ENCODE measurements at regions not wholly inside any gene's neighbourhood (a gene's known extent, or its start where the extent isn't known, plus 50 kb on each side); places are given as distances from the start of the nearest gene placed in this dataset.
"Not testable (repeated sequence)": the region's sequence is repeated elsewhere in the genome, so short reads cannot be mapped to it uniquely, and the experiment has no call there.

DNA sequence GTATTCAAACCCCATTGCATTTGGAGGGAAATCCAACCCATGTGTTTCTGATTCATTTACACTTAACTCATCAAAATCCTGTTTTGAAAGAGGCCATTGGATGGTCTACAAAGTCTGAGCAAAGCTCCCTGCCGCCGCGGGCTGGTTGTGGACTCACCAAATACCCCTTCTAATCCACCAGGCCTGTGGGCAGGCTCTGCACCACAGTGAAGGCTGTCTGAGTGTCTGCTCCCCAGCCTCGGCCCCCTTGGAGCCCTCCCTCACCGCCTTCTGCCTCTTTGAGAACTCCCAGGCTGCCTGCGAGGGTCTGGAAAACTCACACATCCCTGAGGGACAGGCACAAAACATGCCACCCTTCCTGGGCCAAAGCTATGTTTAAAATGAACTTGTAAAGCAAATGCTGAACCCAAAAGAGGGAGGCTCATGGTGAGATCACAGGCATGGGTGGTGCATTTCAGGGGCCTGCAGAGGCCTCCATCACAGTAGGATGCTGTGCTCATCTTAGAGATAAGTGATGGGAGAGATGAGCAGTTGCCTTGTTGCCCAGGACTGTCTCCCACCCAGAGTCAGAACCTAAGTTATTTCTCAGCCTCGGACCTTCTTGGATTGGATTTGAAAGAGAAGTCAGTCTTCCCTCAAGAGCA is 225.0 kb downstream of the CYP26B1 start:
- DNase-seq (ENCODE audit: low spot score), result no peak

DNA sequence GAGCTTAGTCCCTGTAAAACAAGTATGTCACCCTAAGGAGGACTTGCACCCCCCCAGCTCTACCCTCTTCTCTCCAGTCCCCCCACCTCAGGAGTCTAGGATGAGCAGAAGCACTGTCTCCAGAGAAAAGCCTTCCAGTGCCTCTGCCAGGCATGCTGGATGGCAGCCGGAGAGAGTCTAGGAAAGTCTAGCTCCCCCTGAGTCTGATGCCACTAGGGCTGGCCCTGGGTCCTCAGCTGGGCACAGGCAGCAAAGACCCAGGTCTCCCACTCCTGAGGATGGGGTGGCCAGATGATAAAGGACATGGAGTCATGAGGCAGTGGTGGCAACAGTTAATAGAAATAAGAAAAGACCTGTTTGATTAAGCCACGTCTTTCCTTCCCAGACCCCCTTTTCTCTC is 225.6 kb downstream of the CYP26B1 start:
- DNase-seq (ENCODE audit: low spot score), result no peak

DNA sequence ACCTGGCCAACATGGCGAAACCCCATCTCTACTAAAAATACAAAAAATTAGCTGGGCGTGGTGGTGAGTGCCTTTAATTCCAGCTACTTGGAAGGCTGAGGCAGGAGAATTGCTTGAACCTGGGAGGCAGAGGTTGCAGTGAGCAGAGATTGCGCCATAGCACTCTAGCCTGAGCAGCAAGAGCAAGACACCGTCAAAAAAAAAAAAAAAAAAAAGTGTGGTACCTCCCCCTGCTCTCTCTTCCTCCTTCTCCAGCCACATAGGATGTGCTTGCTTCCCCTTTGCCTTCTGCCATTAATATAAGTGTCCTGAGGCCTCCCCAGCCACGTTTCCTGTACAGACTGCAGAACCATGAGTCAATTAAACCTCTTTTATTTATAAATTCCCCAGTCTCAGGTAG is 226.8 kb downstream of the CYP26B1 start:
- DNase-seq (ENCODE audit: low spot score), result not testable (repeated sequence)

DNA sequence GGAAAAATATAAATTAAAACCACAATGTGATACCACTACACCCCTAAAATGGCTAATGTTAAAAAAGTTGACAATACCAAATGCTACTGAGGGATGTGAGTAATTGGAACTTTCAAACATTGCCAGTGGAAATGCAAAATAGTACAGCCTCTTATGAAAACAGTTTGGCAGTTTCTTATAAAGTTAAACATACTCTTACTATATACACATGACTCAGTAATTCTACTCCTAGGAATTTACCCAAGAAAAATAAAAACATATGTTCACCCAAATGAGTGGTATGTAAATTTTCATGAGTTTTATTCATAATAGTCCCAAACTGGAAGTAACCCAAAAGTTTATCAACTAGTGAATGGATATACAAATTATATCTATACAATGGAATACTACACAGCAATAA is 228.0 kb downstream of the CYP26B1 start:
- DNase-seq (ENCODE audit: low spot score), result no peak

DNA sequence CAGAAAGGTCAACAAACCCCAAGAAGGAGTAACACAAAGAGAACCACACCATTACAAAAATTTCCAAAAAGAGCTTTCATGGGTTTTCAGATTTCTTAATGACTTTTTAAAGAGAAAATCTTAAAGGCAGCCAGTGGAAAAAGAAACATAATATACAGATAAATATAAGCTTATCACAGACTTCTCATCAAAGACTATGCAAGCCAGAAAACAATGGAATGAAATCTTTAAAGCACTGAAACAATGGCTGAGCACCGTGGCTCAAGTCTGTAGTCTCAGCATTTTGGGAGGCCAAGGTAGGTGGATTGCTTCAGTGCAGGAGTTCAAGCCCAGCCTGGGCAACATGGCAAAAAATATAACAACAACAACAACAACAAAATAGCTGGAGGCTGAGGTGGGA is 237.4 kb downstream of the CYP26B1 start:
- DNase-seq (ENCODE audit: low spot score), result no peak

DNA sequence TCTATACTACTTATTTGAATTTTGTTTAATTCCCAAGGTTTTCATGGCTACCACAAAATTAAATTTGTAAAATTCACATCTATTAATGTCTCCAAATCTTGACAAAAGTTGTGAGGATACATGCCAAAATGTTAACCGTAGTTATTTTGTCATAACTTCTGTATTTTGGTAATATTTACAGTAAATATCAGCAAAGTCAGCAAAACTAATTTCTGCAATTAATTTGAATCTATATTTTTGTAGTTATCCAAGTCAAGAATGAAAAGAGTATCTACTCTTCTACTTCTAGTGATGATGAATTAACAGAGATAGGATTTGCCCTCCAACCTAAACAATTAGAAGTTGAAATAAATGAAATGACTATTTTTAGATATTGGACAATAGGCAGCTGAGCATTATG is 238.9 kb downstream of the CYP26B1 start:
- no peak for DNase-seq (ENCODE audit: low spot score)

DNA sequence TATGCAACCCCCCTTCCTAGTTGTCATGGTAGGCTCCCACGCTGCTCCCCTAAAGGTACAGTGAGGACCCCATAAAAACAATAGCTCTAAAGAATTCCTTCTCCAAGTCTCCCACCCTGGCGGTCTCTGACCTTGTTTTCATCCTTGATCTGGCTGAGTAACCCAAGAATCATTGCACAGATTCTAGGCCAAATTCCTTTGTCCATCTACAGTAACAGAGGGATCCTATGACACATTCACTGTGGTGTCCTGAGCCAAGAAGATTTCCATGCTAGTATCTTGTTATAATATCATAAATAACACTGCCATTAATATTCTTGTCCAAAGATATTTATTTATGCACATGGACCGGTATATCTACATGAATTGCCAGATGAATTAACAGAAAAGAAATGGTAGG is 240.2 kb downstream of the CYP26B1 start:
- no peak for DNase-seq (ENCODE audit: low spot score)

DNA sequence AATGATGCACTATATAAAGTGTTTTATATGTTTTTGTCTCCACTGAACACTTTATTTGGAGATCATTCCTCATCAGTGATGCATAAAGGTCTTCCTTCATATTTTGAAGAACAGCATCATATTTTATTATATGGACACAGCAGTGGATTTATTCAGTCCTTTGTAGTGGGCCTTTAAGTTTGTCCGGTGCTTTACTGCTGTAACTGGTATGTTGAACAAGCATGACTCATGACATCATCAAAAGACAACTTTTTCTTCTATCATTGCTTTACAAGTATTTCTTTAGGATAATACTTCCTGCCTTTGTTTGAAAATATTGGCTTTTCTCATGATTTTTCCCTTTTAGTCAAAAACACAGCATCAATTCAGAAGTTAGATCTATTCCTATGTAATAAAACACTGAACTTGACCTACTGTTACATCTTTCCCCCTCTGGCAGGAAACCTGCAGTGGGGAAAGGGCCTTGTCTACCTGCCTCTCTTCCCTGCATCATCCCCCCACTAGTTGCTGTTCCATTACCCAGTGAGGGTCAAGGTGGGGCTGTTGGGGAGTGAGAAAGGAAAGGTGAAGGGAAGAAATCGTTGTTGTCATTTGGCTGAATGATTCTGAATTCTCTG is 241.2 kb downstream of the CYP26B1 start:
- no peak for DNase-seq (ENCODE audit: low spot score)

DNA sequence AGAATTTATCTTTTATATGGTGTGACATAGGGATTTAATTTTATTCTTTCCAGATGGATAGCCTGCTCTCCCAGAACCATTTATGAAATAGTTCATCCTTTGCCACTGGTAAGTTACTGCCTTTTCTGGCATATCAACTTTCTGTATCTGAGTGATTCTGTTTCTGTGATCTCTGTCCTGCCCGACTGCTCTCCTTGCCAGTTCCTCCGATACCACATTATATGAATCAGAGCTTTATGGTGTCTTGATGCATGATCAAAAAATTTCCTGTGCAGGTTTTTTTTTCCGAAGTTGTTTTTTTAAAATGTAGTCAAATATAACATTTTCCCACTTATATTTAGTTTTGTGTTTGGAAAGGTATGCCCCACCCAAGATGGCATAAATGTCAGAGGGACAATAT is 242.5 kb downstream of the CYP26B1 start:
- no peak for DNase-seq (ENCODE audit: low spot score)

DNA sequence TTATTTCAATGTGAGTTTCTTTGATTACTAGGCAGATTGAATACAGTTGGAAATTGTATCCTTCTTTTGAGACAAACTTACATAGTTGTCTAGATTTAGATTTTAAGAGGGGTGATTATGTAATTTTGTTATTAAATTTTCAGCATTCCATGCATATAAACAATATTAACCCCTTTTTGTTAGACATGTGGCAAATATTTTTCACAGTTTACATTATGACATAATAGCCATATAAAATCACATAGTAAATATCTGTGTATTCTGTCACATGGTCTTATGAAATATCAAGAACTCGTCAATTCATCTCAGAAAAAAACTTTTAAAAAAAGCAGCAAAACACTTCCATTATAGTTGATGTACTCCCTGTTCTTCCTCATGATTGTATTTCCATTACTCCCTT is 243.8 kb downstream of the CYP26B1 start:
- no peak for DNase-seq (ENCODE audit: low spot score)

DNA sequence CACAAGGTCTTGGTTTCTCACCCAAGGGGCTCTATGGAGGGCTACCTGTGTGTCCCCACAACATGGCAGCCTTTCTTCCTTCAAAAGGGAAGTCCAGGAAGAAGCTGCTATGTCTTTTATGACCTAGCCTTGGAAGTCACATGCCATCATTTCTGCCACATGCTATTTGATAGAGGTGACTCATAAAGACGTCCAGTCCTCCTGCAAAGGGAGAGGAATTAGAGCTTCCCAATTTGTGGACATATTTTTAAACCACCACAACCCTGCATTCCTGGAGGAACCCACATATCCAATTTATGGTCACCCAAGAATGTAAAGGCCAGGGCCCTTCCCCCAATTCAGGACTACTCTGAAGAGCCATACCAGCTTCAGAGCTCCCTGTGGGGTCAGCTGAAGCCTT is 246.2 kb downstream of the CYP26B1 start:
- DNase-seq (ENCODE audit: low spot score), result no peak

DNA sequence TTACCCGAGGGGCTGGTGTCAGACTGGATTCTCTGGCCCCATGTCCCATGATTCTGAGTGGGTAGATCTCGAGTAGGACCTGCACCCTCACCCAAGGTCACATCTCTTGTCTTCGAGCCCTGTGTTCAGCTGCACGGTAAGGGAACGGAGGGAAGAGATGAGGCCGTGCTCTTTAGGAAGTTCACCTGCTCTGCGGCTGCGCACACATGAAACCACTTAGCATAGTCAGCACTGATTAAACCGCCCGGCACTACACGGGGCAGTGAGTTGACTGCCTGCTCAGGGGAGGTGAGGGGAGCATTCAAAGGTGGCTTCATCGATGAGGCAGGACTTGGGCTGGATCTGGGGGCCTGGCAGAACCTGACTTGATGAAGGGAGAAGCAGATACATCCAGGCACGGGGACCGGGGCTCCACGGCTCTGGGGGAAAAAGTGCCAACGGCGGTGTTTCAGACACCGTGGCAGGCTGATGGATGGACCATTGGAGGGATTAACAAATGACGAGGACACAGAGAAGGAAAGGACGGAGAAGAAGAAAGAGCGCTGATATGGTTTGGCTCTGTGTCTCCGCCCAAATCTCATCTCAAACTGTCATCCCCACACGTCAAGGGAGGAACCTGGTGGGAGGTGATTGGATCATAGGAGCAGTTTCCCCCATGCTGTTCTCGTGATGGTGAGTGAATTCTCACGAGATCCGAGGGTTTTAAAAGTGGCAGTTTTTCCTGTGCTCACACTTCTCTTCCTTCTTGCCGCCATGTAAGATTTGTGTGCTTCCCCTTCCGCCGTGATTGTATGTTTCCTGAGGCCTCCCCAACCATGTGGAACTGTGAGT is 248.6 kb downstream of the CYP26B1 start:
- DNase-seq (ENCODE audit: low spot score), result no peak

DNA sequence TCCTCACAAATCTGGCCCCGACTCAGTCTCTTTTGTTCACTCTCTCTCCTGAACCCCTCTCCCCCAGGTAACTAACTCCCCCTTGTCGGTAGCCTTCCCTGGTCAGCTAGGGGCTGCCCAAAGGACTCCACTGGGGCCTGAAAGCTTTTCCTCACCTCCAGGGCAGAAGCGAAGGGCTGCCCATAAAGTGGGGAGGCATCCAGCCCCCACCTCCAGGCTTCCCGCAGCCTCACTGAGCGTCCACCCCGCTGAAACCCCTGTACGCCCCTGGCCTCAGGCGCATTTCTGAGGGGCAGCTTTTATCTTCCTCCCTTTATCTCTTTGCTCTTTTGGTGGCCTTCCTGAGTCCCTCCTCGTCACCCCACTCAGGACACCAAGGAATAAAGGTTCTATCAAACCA is 249.3 kb downstream of the CYP26B1 start:
- DNase-seq (ENCODE audit: low spot score), result no peak

DNA sequence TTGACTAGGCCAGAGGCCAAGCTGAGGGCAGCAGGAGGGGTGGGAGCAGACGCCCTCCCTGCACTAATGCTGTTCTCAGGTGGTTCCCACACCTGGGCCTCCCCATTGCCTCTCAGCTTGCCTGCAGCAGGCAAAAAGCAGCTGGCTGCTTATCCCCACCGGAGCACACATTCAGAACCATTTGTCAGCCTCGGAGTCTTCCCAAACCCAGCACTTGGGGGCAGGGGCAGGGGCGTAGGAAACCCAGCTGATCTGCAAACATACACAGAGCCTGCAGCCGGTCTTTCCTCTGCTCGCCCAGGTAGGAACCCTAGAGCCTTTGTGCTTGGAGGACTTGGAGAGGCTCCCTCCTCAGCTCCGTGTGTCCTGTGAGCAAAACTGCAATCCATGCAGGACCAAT is 249.8 kb downstream of the CYP26B1 start:
- DNase-seq (ENCODE audit: low spot score), result no peak

DNA sequence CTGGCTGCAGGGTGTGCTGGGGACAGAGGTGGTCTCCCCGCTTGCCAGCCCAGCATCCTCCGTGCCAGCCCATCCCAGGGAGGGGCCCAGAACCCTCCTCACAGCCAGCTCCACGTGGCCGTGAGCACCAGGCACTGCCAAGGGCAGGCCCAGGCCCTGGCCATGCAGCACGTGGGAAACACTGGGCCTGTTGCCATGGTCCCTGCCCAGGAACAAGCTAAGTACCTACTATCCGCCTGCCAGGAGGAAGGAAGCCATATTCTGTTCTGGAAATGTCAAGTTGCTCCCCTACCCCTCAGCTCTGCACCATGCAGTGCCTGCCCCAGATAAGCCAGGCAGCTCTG is 250.6 kb downstream of the CYP26B1 start:
- DNase-seq (ENCODE audit: low spot score), result no peak

DNA sequence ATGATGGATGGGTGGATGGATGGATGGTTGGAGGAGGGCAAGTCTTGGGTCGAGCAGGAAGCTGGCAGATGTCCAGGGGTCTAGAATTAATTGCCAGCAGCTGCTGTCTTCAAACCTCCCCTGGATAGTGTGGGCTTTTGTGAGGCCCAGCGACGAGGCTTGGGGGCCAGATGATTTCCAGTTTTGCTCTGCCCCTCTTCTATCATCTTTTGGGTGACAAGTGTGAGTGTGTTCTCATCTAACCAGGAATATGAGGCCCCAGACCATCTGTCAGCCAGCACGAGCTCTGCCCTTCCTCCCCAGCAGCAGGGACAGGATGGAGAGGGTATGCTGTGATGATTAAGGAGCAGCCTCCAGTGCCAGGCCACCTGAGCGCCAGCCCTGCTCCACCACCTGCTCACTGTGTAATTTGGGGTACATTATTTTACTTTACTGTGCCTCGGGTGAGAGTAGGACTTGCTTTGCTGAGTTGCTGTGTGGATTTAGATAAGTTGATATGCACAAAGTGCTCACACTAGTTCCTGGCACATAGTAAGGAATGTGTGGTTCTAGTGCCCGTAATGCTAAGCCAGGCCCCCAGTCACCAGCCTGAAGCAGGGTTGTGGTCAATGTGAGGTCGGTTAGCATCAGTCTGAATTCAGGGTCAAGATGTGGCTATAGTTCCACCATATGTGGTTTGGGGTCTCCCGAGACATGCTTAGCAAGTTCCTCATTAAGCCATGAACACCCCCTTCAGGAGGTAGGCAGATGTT is 251.1 kb downstream of the CYP26B1 start:
- no peak for DNase-seq (ENCODE audit: low spot score)

DNA sequence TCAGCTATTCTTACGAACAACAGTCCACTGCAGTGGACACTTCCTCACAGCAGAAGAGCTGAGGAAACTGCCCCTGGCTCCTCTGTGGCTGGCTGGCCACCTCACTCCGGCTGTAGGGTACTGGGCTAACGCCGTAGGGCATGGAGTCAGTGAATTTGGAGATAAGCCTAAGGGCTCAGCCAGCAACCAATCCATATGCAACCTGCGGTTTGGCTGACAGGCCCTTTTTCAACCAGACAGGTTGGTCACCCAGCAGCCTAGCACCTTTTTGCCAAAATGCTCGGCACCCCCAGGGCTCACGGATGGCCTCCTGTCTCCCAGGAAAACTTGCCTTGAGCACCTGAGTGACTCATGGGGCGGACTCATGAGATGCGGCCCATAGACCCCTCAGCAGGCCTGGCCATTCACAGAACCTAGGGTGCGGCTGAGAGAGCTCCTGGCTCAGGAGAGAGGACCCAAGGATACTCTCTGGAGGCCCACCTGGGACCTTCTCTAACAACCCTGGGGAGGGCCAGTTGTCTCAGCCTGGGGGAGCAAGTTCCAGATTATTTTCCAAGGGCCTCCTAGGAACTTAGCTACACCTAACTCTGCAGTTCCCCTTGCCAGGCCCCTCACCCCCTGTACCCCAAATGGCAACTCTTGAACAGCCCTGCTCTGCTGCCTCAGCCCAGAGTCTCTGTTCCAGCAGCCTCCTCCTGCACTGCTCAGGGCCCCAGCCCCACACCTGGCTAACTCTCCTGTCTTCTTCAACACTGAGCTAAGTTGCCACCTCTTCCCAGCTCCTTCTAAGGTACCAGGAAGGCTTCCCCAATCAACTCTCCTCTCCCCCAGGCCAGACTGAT is 252.1 kb downstream of the CYP26B1 start:
- DNase-seq (ENCODE audit: low spot score), result no peak

DNA sequence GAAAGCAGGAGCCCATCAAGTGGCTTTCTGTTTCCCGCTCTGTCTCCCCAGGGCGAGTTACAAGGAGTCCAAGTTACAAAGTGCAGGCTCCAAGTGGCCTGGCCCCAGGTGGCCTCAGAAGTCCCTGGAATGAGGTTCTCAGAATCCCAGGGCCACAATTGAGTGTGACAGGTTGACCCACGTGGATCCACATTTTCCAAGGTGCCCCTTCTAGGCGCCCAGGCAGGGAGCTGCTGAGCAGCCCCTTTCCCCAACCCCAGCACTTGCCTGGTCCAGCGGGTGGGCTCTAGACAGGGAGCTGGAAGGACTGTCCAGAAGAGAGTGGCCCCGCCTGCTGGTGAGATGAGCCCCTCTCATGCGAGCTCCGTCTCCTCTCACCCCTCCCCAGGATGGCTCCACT is 253.4 kb downstream of the CYP26B1 start:
- no peak for DNase-seq (ENCODE audit: low spot score)

DNA sequence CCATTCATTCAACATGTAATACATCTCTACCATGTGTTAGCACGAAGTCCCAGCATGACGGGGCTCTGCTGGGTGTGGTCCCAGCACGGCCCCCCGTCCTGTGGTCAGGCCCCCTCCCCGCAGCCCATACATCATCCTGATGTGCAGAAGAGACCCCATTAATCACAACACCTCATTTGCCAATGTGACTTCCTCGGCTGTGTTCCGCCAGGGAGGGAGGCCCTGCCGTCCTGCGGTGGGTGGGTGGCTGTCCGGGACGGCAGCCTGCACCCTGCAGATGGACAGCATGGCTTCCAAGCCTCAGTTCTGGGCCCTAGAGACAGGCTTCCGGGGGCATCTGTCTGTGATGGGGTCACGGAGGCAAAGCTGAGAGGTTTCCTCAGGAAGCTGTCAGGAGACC is 254.0 kb downstream of the CYP26B1 start:
- DNase-seq (ENCODE audit: low spot score), result no peak

DNA sequence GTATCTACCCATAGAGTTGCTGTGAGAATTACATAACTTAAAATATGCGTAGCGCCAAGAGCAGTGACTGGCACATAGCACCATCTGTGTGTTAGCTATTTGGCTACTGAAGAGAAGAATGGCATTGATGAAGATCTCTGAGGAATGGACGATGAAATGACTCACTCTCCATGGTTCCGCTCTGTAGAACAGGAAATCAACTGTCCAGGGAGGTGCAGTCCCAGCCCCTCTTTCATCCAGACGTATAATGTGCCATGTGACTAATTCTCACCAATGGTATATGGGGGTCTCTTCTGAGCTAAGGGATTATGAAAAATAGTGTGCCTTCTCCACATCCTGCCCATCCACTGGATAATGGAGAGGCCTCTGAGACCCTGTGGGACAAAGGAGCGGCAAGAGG is 254.8 kb downstream of the CYP26B1 start:
- peak; percentile 68 for DNase-seq (ENCODE audit: low spot score)

DNA sequence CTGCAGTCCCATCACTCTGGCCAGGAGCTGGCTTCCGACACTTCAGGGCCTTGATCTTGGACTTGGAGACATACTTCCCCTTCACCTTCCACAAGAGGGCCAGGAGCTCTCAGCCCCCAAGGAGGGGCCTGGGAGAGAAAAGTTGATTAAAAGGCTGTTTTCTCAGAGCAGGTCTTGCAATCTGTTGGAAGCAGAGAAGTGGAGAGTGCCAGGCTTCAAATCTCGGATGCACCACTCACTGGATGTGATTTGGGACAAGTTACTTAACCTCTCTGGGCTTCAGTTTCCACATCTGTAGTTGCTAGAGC is 255.3 kb downstream of the CYP26B1 start:
- no peak for DNase-seq (ENCODE audit: low spot score)

Data from COLO829 (cell line).